Dedifferentiated amniotic fluid mesenchymal stem cell (primary cell): ENCODE measurements at regions not wholly inside any gene's neighbourhood (a gene's known extent, or its start where the extent isn't known, plus 50 kb on each side); places are given as distances from the start of the nearest gene placed in this dataset.
"Not testable (repeated sequence)": the region's sequence is repeated elsewhere in the genome, so short reads cannot be mapped to it uniquely, and the experiment has no call there.

Source experiments
- DNase-seq: peaks from one replicate; pipeline ENCODE4 v3.0.0-alpha.2; 2016; ENCODE audit errors: extremely low spot score

GRCh38 chr2:14752295-14752694 lies 119.8 kb downstream of the LRATD1 start:
- DNase-seq, result no peak

- DNase-seq, result no peak
These were observed 123.6 kb downstream of the LRATD1 start for GRCh38 chr2:14756122-14756541.

GRCh38 chr2:14756981-14757657 lies 124.6 kb downstream of the LRATD1 start:
- DNase-seq, result no peak

- no peak for DNase-seq
These were observed 126.6 kb downstream of the LRATD1 start for GRCh38 chr2:14759082-14759481.

GRCh38 chr2:14760169-14760568 lies 127.7 kb downstream of the LRATD1 start:
- no peak for DNase-seq

- no peak for DNase-seq
These were observed 128.6 kb downstream of the LRATD1 start for GRCh38 chr2:14761118-14761517.

- DNase-seq, result no peak
These were observed 141.2 kb downstream of the LRATD1 start for GRCh38 chr2:14773696-14774095.

GRCh38 chr2:14774436-14774968 lies 142.0 kb downstream of the LRATD1 start:
- no peak for DNase-seq

GRCh38 chr2:14776216-14776615 lies 143.7 kb downstream of the LRATD1 start:
- DNase-seq, result no peak

GRCh38 chr2:14778015-14778414 lies 145.5 kb downstream of the LRATD1 start:
- DNase-seq, result no peak

GRCh38 chr2:14779252-14779651 lies 146.7 kb downstream of the LRATD1 start:
- no peak for DNase-seq

GRCh38 chr2:14781142-14781541 lies 148.6 kb downstream of the LRATD1 start:
- no peak for DNase-seq

GRCh38 chr2:14788814-14789213 lies 156.3 kb downstream of the LRATD1 start:
- DNase-seq, result not testable (repeated sequence)

GRCh38 chr2:14790041-14790640 lies 157.6 kb downstream of the LRATD1 start:
- DNase-seq, result no peak

GRCh38 chr2:14803994-14804393 lies 171.5 kb downstream of the LRATD1 start:
- DNase-seq, result no peak

GRCh38 chr2:14804902-14805301 lies 172.4 kb downstream of the LRATD1 start:
- no peak for DNase-seq

GRCh38 chr2:14806613-14807012 lies 174.1 kb downstream of the LRATD1 start:
- no peak for DNase-seq

GRCh38 chr2:14815201-14815600 lies 182.7 kb downstream of the LRATD1 start:
- no peak for DNase-seq

GRCh38 chr2:14816069-14817060 lies 183.8 kb downstream of the LRATD1 start:
- no peak for DNase-seq

- DNase-seq, result no peak
These were observed 185.3 kb downstream of the LRATD1 start for GRCh38 chr2:14817848-14818247.

- DNase-seq, result no peak
These were observed 194.0 kb downstream of the LRATD1 start for GRCh38 chr2:14826518-14826917.
